GM23338 (cell line): ENCODE measurements at regions not wholly inside any gene's neighbourhood (a gene's known extent, or its start where the extent isn't known, plus 50 kb on each side); places are given as distances from the start of the nearest gene placed in this dataset.

Experiments
- ATAC-seq: fragments of 200-7000 bp; cut with Tn5 transposase; 3 replicates; pipeline ENCODE4 v1.9.1; 2020
- DNase-seq: peaks from one replicate; pipeline ENCODE4 v3.0.0-alpha.2; 2015; ENCODE audit warnings: low spot score
- H2AFZ ChIP-seq: fragments of 200-600 bp; sonication (generic); 2 replicates; pipeline ENCODE4 v1.8.0; 2016; ENCODE audit warnings: antibody characterized with exemption, mild to moderate bottlenecking, moderate library complexity
- H3F3A ChIP-seq: fragments of 200-600 bp; sonication (generic); replicated peaks from 2 replicates; pipeline ENCODE4 v1.8.0; 2017; ENCODE audit warnings: antibody characterized with exemption, mixed run types, low read depth
- H3K27ac ChIP-seq: fragments of 200-600 bp; sonication (generic); 2 replicates; pipeline ENCODE4 v1.6.1; 2016; ENCODE audit warnings: low read depth
- H3K27me3 ChIP-seq: fragments of 200-600 bp; sonication (generic); 2 replicates; pipeline ENCODE4 v1.8.0; 2016; ENCODE audit warnings: mild to moderate bottlenecking, mixed run types, moderate library complexity; ENCODE audit not compliant: insufficient read depth
- H3K36me3 ChIP-seq: fragments of 200-600 bp; sonication (generic); 2 replicates; pipeline ENCODE4 v1.8.0; 2016; ENCODE audit warnings: mild to moderate bottlenecking; ENCODE audit not compliant: insufficient read depth
- H3K4me1 ChIP-seq: fragments of 200-600 bp; sonication (generic); 2 replicates; pipeline ENCODE4 v1.8.0; 2016; ENCODE audit warnings: mild to moderate bottlenecking, moderate library complexity; ENCODE audit not compliant: insufficient read depth
- H3K4me2 ChIP-seq: fragments of 200-600 bp; sonication (generic); 2 replicates; pipeline ENCODE4 v1.7.1; 2017; ENCODE audit warnings: mixed run types
- H3K4me3 ChIP-seq: fragments of 200-600 bp; sonication (generic); 2 replicates; pipeline ENCODE4 v1.6.1; 2016; ENCODE audit warnings: mixed run types
- H3K79me2 ChIP-seq: fragments of 200-600 bp; sonication (generic); replicated peaks from 2 replicates; pipeline ENCODE4 v1.8.0; 2017; ENCODE audit warnings: mild to moderate bottlenecking; ENCODE audit not compliant: insufficient read depth
- H3K9me2 ChIP-seq: fragments of 200-600 bp; sonication (generic); 2 replicates; pipeline ENCODE4 v1.8.0; 2017; ENCODE audit not compliant: insufficient read depth
- H4K20me1 ChIP-seq: fragments of 200-600 bp; sonication (generic); replicated peaks from 2 replicates; pipeline ENCODE4 v1.8.0; 2017; ENCODE audit warnings: mild to moderate bottlenecking; ENCODE audit not compliant: insufficient read depth
- H3K27ac Mint-ChIP-seq: 2 replicates; pipeline ENCODE4 v1.8.0; 2020; ENCODE audit warnings: inconsistent platforms, mild to moderate bottlenecking, moderate library complexity, mixed read lengths
- H3K27me3 Mint-ChIP-seq: 3 replicates; pipeline ENCODE4 v1.8.0; 2022; ENCODE audit warnings: low read depth, mild to moderate bottlenecking, moderate library complexity, mixed read lengths, inconsistent platforms; ENCODE audit not compliant: insufficient read depth, poor library complexity
- H3K36me3 Mint-ChIP-seq: 3 replicates; pipeline ENCODE4 v1.8.0; 2021; ENCODE audit warnings: low read depth, mild to moderate bottlenecking, inconsistent platforms, moderate library complexity, mixed read lengths
- H3K4me1 Mint-ChIP-seq: 3 replicates; pipeline ENCODE4 v1.8.0; 2020; ENCODE audit warnings: mild to moderate bottlenecking, inconsistent platforms, mixed read lengths
- H3K4me3 Mint-ChIP-seq: 3 replicates; pipeline ENCODE4 v1.8.0; 2021; ENCODE audit warnings: moderate library complexity, mild to moderate bottlenecking, inconsistent platforms, mixed read lengths
- H3K9me3 Mint-ChIP-seq: 3 replicates; pipeline ENCODE4 v1.8.0; 2020; ENCODE audit warnings: moderate library complexity, mild to moderate bottlenecking, inconsistent platforms, mixed read lengths
- CREB1 ChIP-seq: fragments of 250-450 bp; sonication (Bioruptor Pico); IDR thresholded peaks from 2 replicates; pipeline ENCODE4 v1.5.0; 2020; ENCODE audit warnings: low read depth, mild to moderate bottlenecking, moderate library complexity
- EZH2 ChIP-seq: fragments of 200-600 bp; sonication (generic); IDR thresholded peaks from one replicate; pipeline ENCODE4 v1.8.0; 2017; ENCODE audit warnings: antibody characterized with exemption, mild to moderate bottlenecking, low read depth; ENCODE audit not compliant: unreplicated experiment
- EZH2phosphoT487 ChIP-seq: fragments of 200-600 bp; sonication (generic); IDR thresholded peaks from one replicate; pipeline ENCODE4 v1.8.1; 2018; ENCODE audit warnings: antibody characterized with exemption; ENCODE audit not compliant: unreplicated experiment
- JUNB ChIP-seq: IDR thresholded peaks from one replicate; pipeline ENCODE4 v1.6.1; 2016; ENCODE audit warnings: antibody characterized with exemption; ENCODE audit not compliant: unreplicated experiment
- NANOG ChIP-seq: IDR thresholded peaks from 2 replicates; pipeline ENCODE4 v1.6.1; 2016; ENCODE audit warnings: antibody characterized with exemption, borderline replicate concordance
- POLR2AphosphoS5 ChIP-seq: IDR thresholded peaks from 2 replicates; pipeline ENCODE4 v1.6.1; 2016; ENCODE audit warnings: antibody characterized with exemption, low read depth
- STAT1 ChIP-seq: IDR thresholded peaks from one replicate; pipeline ENCODE4 v1.6.1; 2016; ENCODE audit warnings: antibody characterized with exemption; ENCODE audit not compliant: unreplicated experiment
- ZNF114 ChIP-seq: fragments of 250-450 bp; sonication (Bioruptor Pico); IDR thresholded peaks from 2 replicates; pipeline ENCODE4 v1.5.0; 2020; ENCODE audit warnings: mild to moderate bottlenecking, moderate library complexity
- ZNF331 ChIP-seq: fragments of 250-450 bp; sonication (Bioruptor Pico); IDR thresholded peaks from 2 replicates; pipeline ENCODE4 v1.5.0; 2020; ENCODE audit warnings: low read depth, mild to moderate bottlenecking, moderate library complexity
- ZNF462 ChIP-seq: fragments of 250-450 bp; sonication (Bioruptor Pico); IDR thresholded peaks from 2 replicates; pipeline ENCODE4 v1.5.0; 2020; ENCODE audit warnings: mild to moderate bottlenecking, moderate library complexity
- TF ChIP-seq, protein P1 (sequence below): IDR thresholded peaks from 2 replicates; pipeline ENCODE4 v1.6.1; 2016; ENCODE audit warnings: antibody characterized with exemption
- TF ChIP-seq, protein P2 (sequence below), 2 experiments: fragments of 200-600 bp in 1 of 2; sonication (generic) in 1 of 2; conservative IDR thresholded peaks; 2 replicates each; pipeline versions ENCODE4 v1.5.1 to v1.6.1; 2016 to 2017; ENCODE audit warnings: antibody characterized with exemption in 2 of 2, low read depth in 2 of 2, mild to moderate bottlenecking in 2 of 2, moderate library complexity in 1 of 2
- TF ChIP-seq, protein P3 (sequence below): IDR thresholded peaks from one replicate; pipeline ENCODE4 v1.6.1; 2018; ENCODE audit warnings: antibody characterized with exemption; ENCODE audit not compliant: unreplicated experiment

- H3K36me3 Mint-ChIP-seq = no peaks in the 10 kb centered on the region
- H3K9me3 Mint-ChIP-seq = no peaks in the 10 kb centered on the region; the same call in 2 of the 3 replicates
- Histone ChIP-seq H3F3A (peaks cover 16% of the 10 kb centered on the region; the same call in 1 of the 2 replicates), H3K27me3 (no peaks in the 10 kb centered on the region), H3K9me2 (no peaks in the 10 kb centered on the region), H2AFZ (no peak overlapping the region), H3K36me3 (no peaks in the 10 kb centered on the region), H3K4me2 (peak overlapping the region; percentile 15), H3K4me3 (no peak overlapping the region), H3K79me2 (no peaks in the 10 kb centered on the region), H3K4me1 (peaks cover 72% of the 10 kb centered on the region), H3K27ac (peak overlapping the region; percentile 64), H4K20me1 (no peaks in the 10 kb centered on the region)
- ATAC-seq = no peak
- TF ChIP-seq EZH2 (no peak), NANOG (no peak), ZNF462 (no peak), CREB1 (no peak), JUNB (no peak), ZNF331 (CRISPR knock-in tag) (no peak), STAT1 (no peak), EZH2phosphoT487 (no peak), ZNF114 (no peak), POLR2AphosphoS5 (no peak)
- TF ChIP-seq, protein P1, sequence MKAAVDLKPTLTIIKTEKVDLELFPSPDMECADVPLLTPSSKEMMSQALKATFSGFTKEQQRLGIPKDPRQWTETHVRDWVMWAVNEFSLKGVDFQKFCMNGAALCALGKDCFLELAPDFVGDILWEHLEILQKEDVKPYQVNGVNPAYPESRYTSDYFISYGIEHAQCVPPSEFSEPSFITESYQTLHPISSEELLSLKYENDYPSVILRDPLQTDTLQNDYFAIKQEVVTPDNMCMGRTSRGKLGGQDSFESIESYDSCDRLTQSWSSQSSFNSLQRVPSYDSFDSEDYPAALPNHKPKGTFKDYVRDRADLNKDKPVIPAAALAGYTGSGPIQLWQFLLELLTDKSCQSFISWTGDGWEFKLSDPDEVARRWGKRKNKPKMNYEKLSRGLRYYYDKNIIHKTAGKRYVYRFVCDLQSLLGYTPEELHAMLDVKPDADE = no peak
- TF ChIP-seq, protein P2, sequence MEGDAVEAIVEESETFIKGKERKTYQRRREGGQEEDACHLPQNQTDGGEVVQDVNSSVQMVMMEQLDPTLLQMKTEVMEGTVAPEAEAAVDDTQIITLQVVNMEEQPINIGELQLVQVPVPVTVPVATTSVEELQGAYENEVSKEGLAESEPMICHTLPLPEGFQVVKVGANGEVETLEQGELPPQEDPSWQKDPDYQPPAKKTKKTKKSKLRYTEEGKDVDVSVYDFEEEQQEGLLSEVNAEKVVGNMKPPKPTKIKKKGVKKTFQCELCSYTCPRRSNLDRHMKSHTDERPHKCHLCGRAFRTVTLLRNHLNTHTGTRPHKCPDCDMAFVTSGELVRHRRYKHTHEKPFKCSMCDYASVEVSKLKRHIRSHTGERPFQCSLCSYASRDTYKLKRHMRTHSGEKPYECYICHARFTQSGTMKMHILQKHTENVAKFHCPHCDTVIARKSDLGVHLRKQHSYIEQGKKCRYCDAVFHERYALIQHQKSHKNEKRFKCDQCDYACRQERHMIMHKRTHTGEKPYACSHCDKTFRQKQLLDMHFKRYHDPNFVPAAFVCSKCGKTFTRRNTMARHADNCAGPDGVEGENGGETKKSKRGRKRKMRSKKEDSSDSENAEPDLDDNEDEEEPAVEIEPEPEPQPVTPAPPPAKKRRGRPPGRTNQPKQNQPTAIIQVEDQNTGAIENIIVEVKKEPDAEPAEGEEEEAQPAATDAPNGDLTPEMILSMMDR (conservative IDR thresholded peaks at IDR 0.05; ENCODE audit: low read depth in 2 of 2) = no peak
- TF ChIP-seq, protein P3, sequence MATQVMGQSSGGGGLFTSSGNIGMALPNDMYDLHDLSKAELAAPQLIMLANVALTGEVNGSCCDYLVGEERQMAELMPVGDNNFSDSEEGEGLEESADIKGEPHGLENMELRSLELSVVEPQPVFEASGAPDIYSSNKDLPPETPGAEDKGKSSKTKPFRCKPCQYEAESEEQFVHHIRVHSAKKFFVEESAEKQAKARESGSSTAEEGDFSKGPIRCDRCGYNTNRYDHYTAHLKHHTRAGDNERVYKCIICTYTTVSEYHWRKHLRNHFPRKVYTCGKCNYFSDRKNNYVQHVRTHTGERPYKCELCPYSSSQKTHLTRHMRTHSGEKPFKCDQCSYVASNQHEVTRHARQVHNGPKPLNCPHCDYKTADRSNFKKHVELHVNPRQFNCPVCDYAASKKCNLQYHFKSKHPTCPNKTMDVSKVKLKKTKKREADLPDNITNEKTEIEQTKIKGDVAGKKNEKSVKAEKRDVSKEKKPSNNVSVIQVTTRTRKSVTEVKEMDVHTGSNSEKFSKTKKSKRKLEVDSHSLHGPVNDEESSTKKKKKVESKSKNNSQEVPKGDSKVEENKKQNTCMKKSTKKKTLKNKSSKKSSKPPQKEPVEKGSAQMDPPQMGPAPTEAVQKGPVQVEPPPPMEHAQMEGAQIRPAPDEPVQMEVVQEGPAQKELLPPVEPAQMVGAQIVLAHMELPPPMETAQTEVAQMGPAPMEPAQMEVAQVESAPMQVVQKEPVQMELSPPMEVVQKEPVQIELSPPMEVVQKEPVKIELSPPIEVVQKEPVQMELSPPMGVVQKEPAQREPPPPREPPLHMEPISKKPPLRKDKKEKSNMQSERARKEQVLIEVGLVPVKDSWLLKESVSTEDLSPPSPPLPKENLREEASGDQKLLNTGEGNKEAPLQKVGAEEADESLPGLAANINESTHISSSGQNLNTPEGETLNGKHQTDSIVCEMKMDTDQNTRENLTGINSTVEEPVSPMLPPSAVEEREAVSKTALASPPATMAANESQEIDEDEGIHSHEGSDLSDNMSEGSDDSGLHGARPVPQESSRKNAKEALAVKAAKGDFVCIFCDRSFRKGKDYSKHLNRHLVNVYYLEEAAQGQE = no peak
- peak overlapping the region; percentile 53 for H3K27ac Mint-ChIP-seq
- DNase-seq = no peak
- H3K4me1 Mint-ChIP-seq = peaks cover 82% of the 10 kb centered on the region
- H3K27me3 Mint-ChIP-seq = peaks cover 6% of the 10 kb centered on the region
- no peak overlapping the region for H3K4me3 Mint-ChIP-seq
These were observed 228.5 kb downstream of the ZIC5 start for GRCh38 chr13:99743094-99743493.
